NCI-H1417 (cell line): ENCODE measurements at regions not wholly inside any gene's neighbourhood (a gene's known extent, or its start where the extent isn't known, plus 50 kb on each side); places are given as distances from the start of the nearest gene placed in this dataset.

Experiments
- DNase-seq, 3 experiments: peaks; one replicate each; lab custom pipeline; 2025; lab: John Stamatoyannopoulos, UW

- DNase-seq = no peak
These were observed 223.4 kb downstream of the PLPP3 start for GRCh38 chr1:56355918-56356317.

DNA sequence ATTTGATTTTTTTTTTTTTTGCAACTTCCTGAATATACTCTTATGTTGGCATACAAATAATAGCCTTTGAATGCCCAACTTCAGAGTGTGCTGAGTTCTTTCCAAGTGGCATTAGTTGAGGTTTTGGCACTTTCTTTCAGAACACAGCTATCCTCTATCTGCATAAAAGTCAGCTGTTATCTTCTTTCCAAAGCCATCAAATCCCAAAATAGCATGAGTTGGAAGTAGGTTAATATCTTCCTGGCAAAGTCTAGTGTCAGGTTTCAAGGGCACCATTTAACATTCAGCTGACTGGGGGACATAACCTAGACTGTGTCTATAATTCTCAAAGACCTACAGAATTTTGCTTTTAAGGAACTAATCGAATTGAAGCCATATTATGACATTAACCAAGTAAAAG, 223.9 kb downstream of the PLPP3 start:
- DNase-seq = no peak

- no peak for DNase-seq
These were observed 233.5 kb downstream of the PLPP3 start for GRCh38 chr1:56345831-56346230.

- DNase-seq = no peak
These were observed 238.4 kb downstream of the PLPP3 start for GRCh38 chr1:56340977-56341376.

DNA sequence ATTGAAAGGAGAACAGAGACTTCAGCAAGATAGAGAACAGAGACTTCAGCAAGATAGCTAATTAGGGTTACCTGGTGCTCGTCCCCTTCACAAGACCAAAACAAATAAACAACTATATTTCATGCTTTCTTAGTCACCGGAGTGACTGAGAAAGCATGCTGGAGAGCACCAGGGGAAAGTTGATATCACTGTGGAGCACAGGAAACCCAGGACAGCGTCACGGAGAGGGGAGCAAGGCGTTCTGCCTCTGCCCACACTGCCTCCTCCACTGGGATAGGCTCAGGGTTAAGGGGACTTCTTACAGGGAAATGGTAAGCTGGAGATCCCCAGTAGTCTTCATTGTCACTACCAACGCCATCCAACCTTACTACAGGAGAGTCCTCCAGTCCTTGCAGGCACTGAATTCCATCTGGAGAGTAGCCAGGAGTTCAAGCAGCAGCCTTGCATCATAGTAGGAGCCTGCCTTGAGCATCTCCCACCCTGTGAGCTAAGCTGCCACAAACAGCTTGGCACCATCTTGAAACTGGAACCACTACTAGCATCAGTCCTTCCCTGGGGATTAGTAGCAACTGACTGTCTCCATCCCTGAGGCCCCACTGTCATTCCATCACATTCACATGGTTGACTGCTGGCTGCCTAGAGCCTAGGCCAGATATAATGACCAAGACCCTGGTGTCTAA, 239.4 kb downstream of the PLPP3 start:
- no peak for DNase-seq

GRCh38 chr1:56339093-56339492, 240.3 kb downstream of the PLPP3 start:
- no peak for DNase-seq

- DNase-seq = peak in 1 of 3 experiments; percentile 12
These were observed 242.4 kb downstream of the PLPP3 start for GRCh38 chr1:56336982-56337381.

DNA sequence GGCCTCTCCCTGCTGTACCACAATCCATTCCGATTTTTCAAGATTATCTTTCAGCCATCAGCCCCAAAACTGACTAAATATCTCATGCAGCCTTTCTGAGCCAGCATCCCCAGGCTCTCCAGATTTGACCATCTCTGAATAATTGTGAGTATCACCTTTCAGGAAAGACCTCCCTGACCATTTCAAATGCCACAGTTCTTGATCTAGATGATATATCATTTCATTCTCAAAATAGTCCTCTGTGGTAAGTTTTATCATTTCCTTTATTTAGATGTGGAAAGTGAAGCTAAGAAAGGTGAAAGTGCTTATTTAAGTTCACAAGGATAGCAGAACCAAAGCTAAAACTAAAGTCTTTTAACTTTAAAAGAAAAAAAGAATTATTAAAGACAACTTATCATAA, 244.0 kb downstream of the PLPP3 start:
- DNase-seq = no peak

DNA sequence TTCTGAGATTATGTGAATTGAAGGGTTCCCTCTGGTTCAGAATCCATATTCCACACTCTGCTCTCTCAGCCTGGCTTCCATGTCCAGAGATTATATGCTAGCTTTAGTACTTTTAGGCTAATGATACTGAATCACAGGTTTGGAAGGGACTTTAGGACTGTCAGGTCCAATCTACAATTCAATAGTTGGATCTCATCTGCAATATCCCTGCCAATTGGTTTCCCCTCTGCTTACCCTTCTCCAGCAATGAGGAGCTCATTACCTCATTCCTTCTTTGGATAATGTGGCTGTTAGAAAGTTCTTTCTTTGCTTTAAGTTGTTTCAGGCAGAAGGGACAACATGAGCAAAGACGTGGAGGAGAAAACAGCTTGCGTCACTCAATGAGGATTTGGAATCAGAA, 245.3 kb downstream of the PLPP3 start:
- DNase-seq = no peak

- DNase-seq = no peak
These were observed 245.9 kb downstream of the PLPP3 start for GRCh38 chr1:56333461-56333860.

DNA sequence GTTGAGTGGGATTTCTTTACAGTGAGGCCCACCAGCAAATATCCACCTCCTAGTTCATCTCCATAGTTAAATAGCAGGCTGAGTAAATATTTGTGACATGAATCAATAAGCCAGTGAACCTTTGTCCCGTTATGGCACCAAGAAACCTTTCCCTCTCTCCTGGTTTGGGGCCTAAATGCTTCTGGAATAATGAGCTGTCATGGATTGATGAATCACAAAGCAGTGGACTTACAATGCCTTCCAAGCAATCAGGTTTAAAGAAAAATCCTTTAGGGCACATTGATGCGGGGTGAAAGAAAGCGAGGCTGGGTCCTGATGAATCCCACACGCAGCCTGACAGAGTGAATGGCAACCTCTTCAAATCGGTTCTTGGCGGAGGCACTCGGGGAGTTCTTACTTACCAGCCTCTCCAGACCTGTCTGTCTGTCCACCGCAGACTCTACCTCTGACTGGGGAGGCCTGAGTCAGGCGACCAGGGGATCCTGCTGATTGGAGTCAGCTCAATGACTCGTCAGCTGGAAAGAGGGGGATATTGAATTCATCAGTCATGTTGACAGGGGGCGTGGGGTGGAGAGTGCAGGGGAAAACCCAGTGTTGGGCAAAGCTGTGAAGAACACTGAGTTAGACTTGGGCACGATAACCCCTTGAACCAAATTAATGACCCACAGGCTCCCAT, 247.3 kb downstream of the PLPP3 start:
- DNase-seq = peak in 1 of 3 experiments; percentile 44

DNA sequence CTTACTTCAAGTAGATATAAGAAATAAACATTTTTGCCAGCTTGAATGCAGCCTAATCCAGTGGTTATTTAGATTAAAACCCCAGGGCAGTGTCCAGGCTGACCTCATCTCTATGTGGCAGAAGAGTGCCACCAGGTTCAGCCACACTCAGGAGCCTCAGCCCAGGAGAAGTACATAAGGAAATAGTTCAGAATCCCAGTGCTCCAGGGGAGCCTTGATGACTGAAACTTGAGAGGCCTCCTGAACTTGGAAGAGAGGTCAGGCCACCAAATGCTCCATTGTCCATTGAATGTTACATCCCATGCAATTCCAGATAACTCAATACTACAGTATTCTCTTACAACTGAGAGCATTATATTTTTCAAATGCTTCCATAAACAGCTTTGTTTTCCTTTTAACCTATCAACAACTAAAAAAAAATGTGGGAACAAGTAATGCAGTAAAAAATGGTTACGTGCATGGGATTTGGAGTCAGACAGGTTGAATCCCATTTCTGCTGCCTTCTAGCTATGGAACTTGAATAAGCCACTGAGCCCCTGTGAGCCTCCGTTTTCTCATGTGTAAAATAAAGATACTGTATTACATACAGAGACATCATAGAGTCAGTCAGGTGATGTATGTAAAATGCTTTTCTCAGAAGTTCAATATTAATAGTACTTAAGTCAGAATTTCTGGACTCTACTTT, 248.0 kb downstream of the PLPP3 start:
- no peak for DNase-seq

GRCh38 chr1:56330391-56331026, 248.9 kb downstream of the PLPP3 start:
- DNase-seq = no peak

DNA sequence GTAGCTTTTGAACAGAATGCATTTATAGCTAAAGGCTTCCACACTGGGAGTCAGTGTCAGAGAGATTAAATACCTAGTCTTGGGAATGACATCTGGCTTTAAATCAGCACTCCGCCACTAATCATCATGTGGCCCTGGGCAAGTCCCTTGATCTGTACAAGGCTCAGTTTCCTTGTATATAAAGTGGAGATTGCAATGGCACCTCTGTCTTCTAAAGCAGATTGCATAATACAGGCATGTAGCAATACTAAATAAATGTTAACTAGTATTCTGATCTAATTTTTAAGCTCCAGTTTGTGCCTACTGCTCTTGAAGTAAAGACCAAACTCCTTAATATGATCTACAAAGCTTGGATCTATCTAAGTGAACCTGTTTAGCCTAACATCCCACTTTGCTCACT, 249.4 kb downstream of the PLPP3 start:
- no peak for DNase-seq

DNA sequence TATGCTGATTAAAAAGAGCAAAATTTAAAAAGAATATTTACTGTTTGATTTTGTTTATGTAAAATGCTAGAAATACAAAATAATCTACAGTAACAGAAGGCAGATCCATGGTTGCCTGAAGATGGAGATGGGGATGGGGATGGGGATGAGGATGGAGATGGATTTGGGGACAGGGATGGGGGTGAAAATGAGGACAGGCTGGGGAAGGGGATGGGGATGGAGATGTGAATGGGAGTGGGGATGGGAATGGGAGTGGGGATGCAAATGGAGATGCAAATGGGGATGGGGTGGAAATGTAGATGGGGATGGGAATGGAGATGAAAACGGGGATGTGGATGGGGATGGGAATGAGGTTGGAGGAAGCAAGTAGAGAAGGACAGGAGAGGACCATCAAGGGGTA, 252.2 kb downstream of the PLPP3 start:
- DNase-seq = no peak

- peak in 1 of 3 experiments; percentile 30 for DNase-seq
These were observed 253.3 kb downstream of the PLPP3 start for GRCh38 chr1:56326056-56326455.

DNA sequence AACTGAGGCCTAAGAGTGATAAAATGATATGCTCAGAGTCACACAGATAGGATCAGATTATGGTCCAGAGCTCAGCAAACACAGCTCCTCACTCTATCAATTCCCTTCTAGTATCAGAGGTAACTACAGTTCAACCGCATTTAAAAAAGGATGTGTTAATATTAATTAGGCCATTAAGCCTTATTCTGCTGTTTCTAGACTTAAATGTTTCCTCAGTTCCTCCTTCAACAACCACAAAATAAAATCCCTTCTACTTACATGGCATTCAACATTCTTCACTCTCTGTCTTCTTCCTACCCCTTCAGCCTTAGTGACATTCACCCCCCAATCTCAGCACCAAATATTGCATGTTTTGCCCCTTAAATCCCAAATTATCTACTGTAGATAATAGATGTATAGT, 254.9 kb downstream of the PLPP3 start:
- no peak for DNase-seq

- DNase-seq = peak in 1 of 3 experiments; percentile 23
These were observed 257.2 kb downstream of the PLPP3 start for GRCh38 chr1:56322211-56322610.

- no peak for DNase-seq
These were observed 258.2 kb downstream of the PLPP3 start for GRCh38 chr1:56321150-56321490.

DNA sequence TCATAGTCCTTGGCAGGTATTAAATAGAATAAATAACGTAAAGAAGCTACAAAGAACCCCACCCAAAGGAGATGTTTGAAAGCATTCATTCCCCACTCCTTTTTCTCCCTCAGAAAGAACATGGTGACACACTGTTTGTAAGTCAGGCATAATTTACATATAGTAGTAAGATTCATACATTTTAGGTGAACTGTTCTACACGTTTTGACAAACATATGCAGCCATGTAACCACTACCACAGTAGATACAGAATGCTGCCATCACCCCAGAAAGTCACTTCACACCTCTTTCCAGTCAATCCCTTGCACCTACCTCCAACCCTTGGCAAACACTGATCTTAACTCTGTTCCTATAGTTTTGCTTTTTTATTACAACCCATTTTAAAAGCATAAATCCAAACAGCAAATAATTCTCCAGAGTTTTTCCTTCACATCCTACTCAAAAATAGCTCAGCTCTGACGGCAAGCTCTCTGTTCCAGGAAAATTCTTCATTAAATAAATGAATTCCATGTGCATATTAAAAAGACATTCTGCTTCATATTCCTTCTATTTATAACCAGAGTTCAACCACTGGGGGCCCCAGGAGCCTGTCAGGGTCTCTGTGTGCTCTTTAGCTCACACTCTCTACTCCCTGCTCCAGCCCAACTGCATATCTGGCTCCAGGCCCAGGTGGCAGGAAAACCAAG, 258.8 kb downstream of the PLPP3 start:
- DNase-seq = no peak

- DNase-seq = peak in 1 of 3 experiments; percentile 17
These were observed 261.6 kb downstream of the PLPP3 start for GRCh38 chr1:56317722-56318121.

DNA sequence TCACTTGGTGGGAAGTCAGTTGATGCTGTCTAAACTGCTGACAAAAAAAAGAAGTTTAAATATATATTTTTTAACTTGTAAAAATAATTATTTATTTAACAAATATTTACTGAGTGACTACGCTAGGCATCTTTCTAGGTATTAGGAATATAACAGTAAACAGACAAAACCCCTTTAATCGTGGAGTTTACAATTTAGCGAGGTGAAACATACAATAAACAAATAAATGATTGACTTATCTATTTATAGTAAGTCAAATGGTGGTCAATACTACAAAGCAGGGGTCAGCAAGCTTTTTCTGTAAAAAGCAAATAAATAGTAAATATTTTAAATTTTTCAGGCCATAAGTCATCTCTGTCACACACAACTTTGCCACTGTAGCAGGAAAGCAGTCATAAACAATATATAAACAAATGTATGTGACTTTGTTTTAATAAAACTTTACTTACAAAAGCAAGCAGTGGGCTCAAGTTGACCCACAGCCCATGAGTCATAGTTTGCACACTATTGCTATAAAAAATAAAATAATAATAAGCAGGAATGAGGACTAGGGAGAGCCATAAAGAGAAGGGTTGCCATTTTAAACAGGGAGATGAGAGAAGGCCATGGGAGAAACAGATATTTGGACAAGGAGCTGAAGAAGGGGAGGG, 263.9 kb downstream of the PLPP3 start:
- no peak for DNase-seq
